ENCODE measurements at regions not wholly inside any gene's neighbourhood (a gene's known extent, or its start where the extent isn't known, plus 50 kb on each side); places are given as distances from the start of the nearest gene placed in this dataset.
"Not testable (repeated sequence)": the region's sequence is repeated elsewhere in the genome, so short reads cannot be mapped to it uniquely, and the experiment has no call there.

DNA sequence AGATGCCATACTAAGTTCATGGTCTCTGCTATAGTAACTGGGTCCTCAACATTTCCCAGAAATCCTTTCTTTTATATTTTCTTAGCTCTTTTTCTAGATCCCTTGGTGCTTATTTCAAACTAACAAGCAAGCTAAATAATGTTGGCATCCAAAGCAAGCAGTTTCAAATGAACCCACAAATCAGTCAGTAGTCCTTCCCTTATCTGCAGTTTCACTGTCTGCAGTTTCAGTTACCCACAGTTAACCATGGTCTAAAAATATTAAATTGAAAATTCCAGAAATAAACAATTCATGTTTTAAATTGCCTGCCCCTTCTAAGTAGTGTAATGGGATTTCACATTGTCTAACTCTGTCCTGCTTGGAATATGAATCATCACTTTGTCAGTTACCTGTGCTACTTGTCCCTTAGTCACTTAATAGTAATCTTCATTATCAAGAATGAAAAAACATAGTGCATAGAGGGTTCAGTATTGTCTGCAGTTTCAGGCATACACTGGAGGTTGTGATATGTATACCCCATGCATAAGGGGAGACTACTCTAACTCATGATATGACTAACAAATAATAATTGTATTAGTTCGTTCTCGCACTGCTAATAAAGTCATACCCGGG is 633.7 kb downstream of the MECOM start:
- no peak for DNase-seq (ENCODE audit: low read depth in 2 of 2)

- no peak for DNase-seq (ENCODE audit: low read depth in 2 of 2)
Measured at GRCh38 chr3:169028716-169029115, 634.8 kb downstream of the MECOM start.

GRCh38 chr3:169026543-169027182 is 636.8 kb downstream of the MECOM start:
- peak; percentile 80 to 82 for DNase-seq (ENCODE audit: low read depth in 2 of 2)

DNA sequence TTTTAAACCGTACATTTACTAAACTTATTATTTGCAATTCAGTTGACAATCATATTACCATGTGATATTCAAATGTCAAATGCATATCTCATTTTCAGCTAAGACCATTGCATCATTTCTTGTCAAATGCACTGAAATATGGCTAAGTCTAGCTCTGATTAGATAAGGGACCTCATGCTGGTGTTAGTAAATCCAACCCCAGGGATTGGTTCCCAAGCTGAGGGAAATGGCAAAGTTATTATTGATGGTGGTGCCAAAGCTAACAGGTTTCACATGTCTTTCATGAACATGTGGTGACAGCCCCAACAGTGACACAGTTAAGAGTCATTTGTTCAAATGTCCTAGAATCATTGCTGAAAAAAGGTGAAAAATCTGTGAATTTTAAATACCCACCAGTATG is 641.1 kb downstream of the MECOM start:
- no peak for DNase-seq (ENCODE audit: low read depth in 2 of 2)

DNA sequence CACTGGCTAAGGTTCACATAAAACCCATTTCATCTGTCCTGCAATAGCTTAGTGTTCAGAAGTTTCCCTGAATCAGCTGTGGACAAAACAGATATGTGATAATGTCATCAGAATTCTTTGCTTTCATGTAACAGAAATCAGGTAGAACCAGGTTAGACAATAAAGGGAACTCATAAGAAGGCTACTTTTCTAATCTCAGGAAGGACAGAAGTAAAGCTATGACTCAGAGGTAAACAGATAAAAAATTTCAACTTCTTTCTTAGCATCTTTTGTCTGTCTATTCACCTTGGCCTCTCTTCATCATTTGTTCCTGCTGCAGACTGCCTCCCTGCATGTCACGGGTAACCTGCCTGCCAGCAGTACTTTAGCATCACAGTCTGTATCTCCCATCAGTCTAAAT is 643.1 kb downstream of the MECOM start:
- no peak for DNase-seq (ENCODE audit: low read depth in 2 of 2)

DNA sequence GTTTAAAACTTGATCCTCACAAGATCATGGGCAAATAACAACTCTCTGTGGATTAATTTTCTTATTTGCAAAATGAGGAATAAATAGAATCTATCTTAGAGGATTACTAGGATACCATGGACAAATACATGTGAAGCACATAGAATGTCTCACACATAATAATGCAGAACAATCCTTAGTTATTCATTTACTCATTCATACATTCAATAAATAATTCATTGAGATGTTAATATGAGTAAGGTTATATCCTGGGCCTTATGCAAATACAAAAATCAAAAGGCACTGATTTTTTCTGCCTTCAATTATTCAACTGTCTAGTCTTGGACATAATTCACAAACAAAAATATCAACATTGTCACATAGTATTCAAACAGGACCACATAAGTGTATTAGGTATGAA is 654.1 kb downstream of the MECOM start:
- no peak for DNase-seq (ENCODE audit: low read depth in 2 of 2)

GRCh38 chr3:169008776-169009358 is 654.6 kb downstream of the MECOM start:
- DNase-seq (ENCODE audit: low read depth in 2 of 2) = no peak

DNA sequence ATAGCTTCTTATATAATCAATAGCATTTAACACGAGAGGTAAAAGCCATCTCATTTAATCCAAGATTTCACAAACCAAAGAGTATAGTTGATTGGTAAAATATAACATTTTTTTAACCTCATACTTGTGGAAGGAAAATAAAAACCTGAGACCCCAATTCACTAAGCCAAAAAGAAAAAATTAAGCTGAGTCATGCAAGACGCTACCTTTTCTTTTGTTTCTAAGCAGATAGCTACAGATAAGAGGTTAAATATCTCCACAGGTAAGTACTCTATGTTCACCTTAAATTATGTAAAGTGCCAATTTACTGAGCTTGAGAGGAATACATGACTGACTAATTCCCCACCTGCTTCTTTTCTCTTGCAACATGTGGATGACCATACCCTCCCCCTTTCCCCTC is 656.4 kb downstream of the MECOM start:
- no peak for DNase-seq (ENCODE audit: low read depth in 2 of 2)

DNA sequence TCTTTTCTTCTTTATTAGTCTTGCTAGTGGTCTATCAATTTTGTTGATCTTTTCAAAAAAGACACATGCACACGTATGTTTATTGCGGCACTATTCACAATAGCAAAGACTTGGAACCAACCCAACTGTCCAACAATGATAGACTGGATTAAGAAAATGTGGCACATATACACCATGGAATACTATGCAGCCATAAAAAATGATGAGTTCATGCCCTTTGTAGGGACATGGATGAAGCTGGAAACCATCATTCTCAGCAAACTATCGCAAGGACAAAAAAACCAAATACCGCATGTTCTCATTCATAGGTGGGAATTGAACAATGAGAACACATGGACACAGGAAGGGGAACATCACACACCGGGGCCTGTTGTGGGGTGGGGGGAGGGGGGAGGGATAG is 657.1 kb downstream of the MECOM start:
- DNase-seq (ENCODE audit: low read depth in 2 of 2) = not testable (repeated sequence)

DNA sequence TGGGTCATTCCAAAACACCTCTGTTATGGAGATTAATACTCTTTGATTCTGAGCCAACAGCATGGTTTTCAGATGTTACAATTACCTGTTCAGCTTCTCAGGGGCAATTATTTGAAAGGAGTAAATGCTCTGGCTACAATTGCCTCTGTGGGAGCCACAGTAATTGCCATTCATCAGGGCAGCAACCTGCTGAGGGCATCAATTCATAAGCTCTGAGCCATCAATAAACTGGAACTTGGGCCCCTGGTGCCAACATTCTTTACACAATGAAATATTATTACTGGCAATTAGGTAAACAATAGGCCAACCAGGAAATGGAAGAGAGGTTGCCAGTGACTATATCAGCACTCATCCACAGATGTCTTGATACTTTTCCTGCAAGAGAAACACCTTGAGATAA is 660.8 kb downstream of the MECOM start:
- no peak for DNase-seq (ENCODE audit: low read depth in 2 of 2)

- no peak for DNase-seq (ENCODE audit: low read depth in 2 of 2)
Measured at GRCh38 chr3:168998792-168999191, 664.7 kb downstream of the MECOM start.

DNA sequence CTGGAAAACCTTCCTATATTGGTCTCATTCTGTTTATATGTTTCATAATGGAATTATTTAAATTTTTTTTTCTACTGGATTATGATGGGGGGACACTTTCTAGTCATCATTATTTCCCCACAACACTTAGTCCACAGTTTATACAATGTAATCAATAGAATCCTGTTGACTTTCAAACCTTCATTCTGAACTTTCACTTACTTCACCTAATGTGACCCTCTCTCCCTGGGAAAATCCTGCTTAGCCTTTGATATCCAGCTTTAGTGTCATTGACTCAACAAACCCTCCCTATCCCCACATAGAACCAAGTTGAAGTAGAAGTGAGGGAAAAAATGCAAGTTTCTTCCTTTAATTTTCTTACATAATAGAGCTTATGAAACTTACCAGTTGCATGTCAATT is 666.0 kb downstream of the MECOM start:
- no peak for DNase-seq (ENCODE audit: low read depth in 2 of 2)

DNA sequence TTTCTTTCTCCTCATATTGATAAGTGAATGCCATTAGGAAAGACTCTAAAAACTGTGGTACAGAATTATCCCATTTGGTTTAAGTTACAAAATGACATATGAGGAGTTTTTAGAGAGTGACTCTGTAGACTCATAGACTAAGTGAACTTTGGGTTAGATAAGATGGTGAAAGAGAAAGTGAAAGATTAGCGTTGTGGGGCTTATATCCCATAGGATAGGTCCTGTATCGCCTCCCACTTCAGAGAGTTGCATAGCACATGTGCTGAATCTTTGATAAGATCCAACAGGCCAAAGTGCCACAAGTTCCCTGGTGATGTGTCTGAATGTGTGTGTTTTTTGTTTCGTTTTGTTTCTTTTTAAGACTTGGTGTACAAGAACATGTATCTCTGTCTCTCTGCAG is 666.9 kb downstream of the MECOM start:
- no peak for DNase-seq (ENCODE audit: low read depth in 2 of 2)

DNA sequence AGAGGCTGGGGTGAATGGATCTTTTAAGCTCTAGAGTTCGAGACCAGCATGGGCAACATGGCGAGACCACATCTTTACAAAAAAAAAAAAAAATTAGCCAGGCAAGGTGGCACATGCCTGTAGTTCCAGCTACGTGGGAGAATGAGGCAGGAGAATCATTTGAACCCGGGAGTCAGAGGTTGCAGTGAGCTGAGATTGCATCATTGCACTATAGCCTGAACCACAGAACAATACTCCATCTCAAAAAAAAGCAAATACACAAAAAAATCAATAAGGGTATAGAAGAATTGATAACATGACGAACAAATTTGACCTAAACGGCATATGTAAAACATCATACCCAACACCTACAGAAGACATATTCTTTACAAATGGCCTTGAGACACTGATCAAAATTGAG is 668.4 kb downstream of the MECOM start:
- DNase-seq (ENCODE audit: low read depth in 2 of 2) = no peak

GRCh38 chr3:168991803-168992202 is 671.7 kb downstream of the MECOM start:
- DNase-seq (ENCODE audit: low read depth in 2 of 2) = no peak

GRCh38 chr3:168990621-168991020 is 672.9 kb downstream of the MECOM start:
- no peak for DNase-seq (ENCODE audit: low read depth in 2 of 2)

DNA sequence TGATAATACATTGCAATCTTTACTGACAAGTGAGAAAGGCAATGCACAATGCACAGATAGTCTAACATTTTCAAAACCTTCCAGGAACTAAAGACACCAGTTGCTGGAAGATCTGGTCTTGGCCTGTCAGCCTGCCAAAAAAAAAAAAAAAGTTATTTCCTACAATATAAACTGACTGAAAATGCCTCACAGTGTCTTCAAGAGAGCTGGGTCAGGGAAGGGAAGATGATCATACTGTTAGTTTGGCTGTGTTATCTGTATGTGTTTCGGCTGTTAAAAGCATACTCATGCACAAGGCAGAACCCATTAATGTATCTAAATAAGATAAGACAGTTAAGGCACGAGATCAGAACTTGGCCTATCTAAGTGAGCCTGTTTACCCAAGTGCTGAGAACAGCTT is 673.4 kb downstream of the MECOM start:
- no peak for DNase-seq (ENCODE audit: low read depth in 2 of 2)

DNA sequence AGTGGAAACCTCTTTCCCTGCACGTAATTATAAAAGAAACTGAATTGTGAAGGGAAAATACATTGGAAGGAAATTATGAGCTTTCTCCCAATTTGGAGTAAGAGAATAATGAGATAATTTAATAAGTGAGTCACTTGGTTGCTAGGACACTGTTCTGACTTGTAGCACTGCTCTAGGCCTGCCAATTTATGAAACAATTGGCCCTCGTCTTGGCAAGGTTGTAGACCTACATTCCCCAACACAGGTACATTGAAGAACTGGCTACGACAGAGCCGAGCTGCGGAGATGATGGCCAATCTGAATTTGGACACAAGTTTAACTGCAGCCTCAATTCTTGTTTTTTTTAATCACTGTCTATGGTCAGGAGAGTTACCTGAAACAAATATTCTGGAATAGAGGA is 674.1 kb downstream of the MECOM start:
- no peak for DNase-seq (ENCODE audit: low read depth in 2 of 2)

DNA sequence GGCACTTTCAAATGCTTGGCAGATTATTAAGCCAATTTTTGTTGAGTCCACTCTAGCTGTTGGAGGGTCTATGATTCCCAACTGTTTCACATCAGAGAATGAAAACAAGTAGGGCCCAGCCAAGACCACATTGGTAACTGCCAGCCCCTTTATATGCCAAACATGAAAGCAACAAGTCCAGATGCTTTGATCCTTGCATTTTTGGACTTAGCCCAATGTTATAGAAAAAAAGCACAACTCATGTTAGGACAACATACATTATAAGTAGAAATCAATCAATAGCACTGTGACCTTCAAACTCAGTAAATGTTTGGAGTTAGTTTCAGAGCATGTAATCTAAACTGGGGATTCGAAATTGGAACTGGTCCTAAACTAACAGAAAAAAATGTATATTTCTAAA is 674.7 kb downstream of the MECOM start:
- no peak for DNase-seq (ENCODE audit: low read depth in 2 of 2)

- DNase-seq (ENCODE audit: low read depth in 2 of 2) = no peak
Measured at GRCh38 chr3:168984872-168985271, 678.6 kb downstream of the MECOM start.

- no peak for DNase-seq (ENCODE audit: low read depth in 2 of 2)
Measured at GRCh38 chr3:168983046-168983445, 680.5 kb downstream of the MECOM start.

- no peak for DNase-seq (ENCODE audit: low read depth in 2 of 2)
Measured at GRCh38 chr3:168981396-168981795, 682.1 kb downstream of the MECOM start.

GRCh38 chr3:168977716-168978374 is 685.7 kb downstream of the MECOM start:
- DNase-seq (ENCODE audit: low read depth in 2 of 2) = no peak

Measured in fibroblast of skin of left biceps (primary cell).